Prostate gland (tissue), 2 donors: ENCODE measurements at regions not wholly inside any gene's neighbourhood (a gene's known extent, or its start where the extent isn't known, plus 50 kb on each side); places are given as distances from the start of the nearest gene placed in this dataset.

ENCODE experiments used
- POLR2A ChIP-seq: fragments of 450-650 bp; IDR thresholded peaks from one replicate; pipeline ENCODE4 v1.6.1; 2016; ENCODE audit warnings: antibody characterized with exemption, mild to moderate bottlenecking
- POLR2AphosphoS5 ChIP-seq: sonication (generic); formaldehyde crosslinking; IDR thresholded peaks from one replicate; pipeline ENCODE4 v1.6.1; 2017; ENCODE audit warnings: antibody characterized with exemption
- TF ChIP-seq, protein P1 (sequence below), 4 experiments: fragments of 200-600 bp in 2 of 4; fragments of 450-650 bp in 2 of 4; sonication (generic) in 2 of 4; IDR thresholded peaks; 1 replicate in 3 of 4; 2 replicates in 1 of 4; pipeline ENCODE4 v1.5.1; 2016 to 2019; ENCODE audit warnings: antibody characterized with exemption in 4 of 4, mild to moderate bottlenecking in 2 of 4, moderate library complexity in 2 of 4

GRCh38 chr13:34001389-34001788 is 183.4 kb downstream of the RFC3 start:
- TF ChIP-seq POLR2A (no peak), POLR2AphosphoS5 (no peak)
- TF ChIP-seq, protein P1, sequence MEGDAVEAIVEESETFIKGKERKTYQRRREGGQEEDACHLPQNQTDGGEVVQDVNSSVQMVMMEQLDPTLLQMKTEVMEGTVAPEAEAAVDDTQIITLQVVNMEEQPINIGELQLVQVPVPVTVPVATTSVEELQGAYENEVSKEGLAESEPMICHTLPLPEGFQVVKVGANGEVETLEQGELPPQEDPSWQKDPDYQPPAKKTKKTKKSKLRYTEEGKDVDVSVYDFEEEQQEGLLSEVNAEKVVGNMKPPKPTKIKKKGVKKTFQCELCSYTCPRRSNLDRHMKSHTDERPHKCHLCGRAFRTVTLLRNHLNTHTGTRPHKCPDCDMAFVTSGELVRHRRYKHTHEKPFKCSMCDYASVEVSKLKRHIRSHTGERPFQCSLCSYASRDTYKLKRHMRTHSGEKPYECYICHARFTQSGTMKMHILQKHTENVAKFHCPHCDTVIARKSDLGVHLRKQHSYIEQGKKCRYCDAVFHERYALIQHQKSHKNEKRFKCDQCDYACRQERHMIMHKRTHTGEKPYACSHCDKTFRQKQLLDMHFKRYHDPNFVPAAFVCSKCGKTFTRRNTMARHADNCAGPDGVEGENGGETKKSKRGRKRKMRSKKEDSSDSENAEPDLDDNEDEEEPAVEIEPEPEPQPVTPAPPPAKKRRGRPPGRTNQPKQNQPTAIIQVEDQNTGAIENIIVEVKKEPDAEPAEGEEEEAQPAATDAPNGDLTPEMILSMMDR (IDR thresholded peaks at IDR 0.05): no peak
